CD14-positive monocyte (primary cell): ENCODE measurements at regions not wholly inside any gene's neighbourhood (a gene's known extent, or its start where the extent isn't known, plus 50 kb on each side); places are given as distances from the start of the nearest gene placed in this dataset.

Source experiments
- DNase-seq, 3 donors: peaks; one replicate each; pipeline ENCODE4 v3.0.0-alpha.2; 2011 to 2022
- H2AFZ ChIP-seq: 2 replicates; pipeline ENCODE4 v1.6.0; 2012; ENCODE audit warnings: mild to moderate bottlenecking, low read depth, low read length, inconsistent platforms; ENCODE audit not compliant: insufficient read depth, poor library complexity, severe bottlenecking
- H3K27ac ChIP-seq, 2 donors: 1 replicate in 1 of 2; 2 replicates in 1 of 2; pipeline ENCODE4 v1.5.1; 2012 to 2013; ENCODE audit warnings: low read length in 2 of 2, control low read depth in 1 of 2, inconsistent platforms in 1 of 2, low read depth in 1 of 2, mild to moderate bottlenecking in 1 of 2
- H3K27me3 ChIP-seq, 2 donors: one replicate each; pipeline versions ENCODE4 v1.6.0 to v1.6.1; 2011 to 2013; ENCODE audit warnings: low read length in 2 of 2; ENCODE audit not compliant: control insufficient read depth in 2 of 2, insufficient read depth in 2 of 2
- H3K36me3 ChIP-seq, 2 donors: replicated peaks in 1 of 2; 1 replicate in 1 of 2; 2 replicates in 1 of 2; pipeline versions ENCODE4 v1.5.1 to v1.6.1; 2012 to 2013; ENCODE audit warnings: low read length in 2 of 2, control low read depth in 1 of 2, inconsistent platforms in 1 of 2, mild to moderate bottlenecking in 1 of 2; ENCODE audit not compliant: insufficient read depth in 2 of 2, control insufficient read depth in 1 of 2
- H3K4me1 ChIP-seq, 2 donors: 1 replicate in 1 of 2; 2 replicates in 1 of 2; pipeline versions ENCODE4 v1.5.1 to v1.6.1; 2012 to 2013; ENCODE audit warnings: low read length in 2 of 2, control low read depth in 1 of 2, inconsistent platforms in 1 of 2, mild to moderate bottlenecking in 1 of 2, moderate library complexity in 1 of 2; ENCODE audit not compliant: insufficient read depth in 2 of 2, control insufficient read depth in 1 of 2
- H3K4me2 ChIP-seq: replicated peaks from 2 replicates; pipeline ENCODE3; 2012; ENCODE audit warnings: low read length, moderate library complexity, mild to moderate bottlenecking; ENCODE audit not compliant: poor library complexity, severe bottlenecking; ENCODE audit errors: extremely low read depth
- H3K4me3 ChIP-seq, 3 experiments: fragments of 200-600 bp in 1 of 3; sonication (generic) in 1 of 3; replicated peaks in 1 of 3; 1 replicate in 2 of 3; 2 replicates in 1 of 3; pipeline ENCODE4 v1.5.1; 2011 to 2013; ENCODE audit warnings: low read length in 3 of 3, mild to moderate bottlenecking in 3 of 3, control low read depth in 2 of 3, low read depth in 2 of 3, inconsistent platforms in 1 of 3, moderate library complexity in 1 of 3
- H3K79me2 ChIP-seq: 2 replicates; pipeline ENCODE4 v1.6.0; 2012; ENCODE audit warnings: mild to moderate bottlenecking, control low read depth, inconsistent platforms, low read length, moderate library complexity; ENCODE audit not compliant: insufficient read depth
- H3K9ac ChIP-seq: 2 replicates; pipeline ENCODE4 v1.6.0; 2017; ENCODE audit warnings: low read length, mild to moderate bottlenecking; ENCODE audit not compliant: insufficient read depth, poor library complexity, severe bottlenecking
- H3K9me3 ChIP-seq, 2 donors: replicated peaks in 1 of 2; 1 replicate in 1 of 2; 2 replicates in 1 of 2; pipeline versions ENCODE4 v1.5.1 to v1.6.1; 2012 to 2013; ENCODE audit warnings: low read length in 2 of 2, control low read depth in 1 of 2; ENCODE audit not compliant: control insufficient read depth in 1 of 2, insufficient read depth in 1 of 2
- H4K20me1 ChIP-seq: 2 replicates; pipeline ENCODE4 v1.6.0; 2012; ENCODE audit warnings: mild to moderate bottlenecking, low read length, control low read depth, moderate library complexity; ENCODE audit not compliant: insufficient read depth
- H3K27ac Mint-ChIP-seq, 7 donors: one replicate each; pipeline ENCODE4 v1.8.0; 2020; ENCODE audit warnings: mild to moderate bottlenecking in 7 of 7, mixed read lengths in 7 of 7, moderate library complexity in 6 of 7, inconsistent platforms in 2 of 7
- H3K27me3 Mint-ChIP-seq, 3 donors: one replicate each; pipeline ENCODE4 v1.8.0; 2021 to 2022; ENCODE audit warnings: low read depth in 3 of 3, mild to moderate bottlenecking in 3 of 3, mixed read lengths in 3 of 3, moderate library complexity in 3 of 3, inconsistent platforms in 1 of 3
- H3K36me3 Mint-ChIP-seq, 2 donors: one replicate each; pipeline ENCODE4 v1.8.0; 2020; ENCODE audit warnings: mixed read lengths in 2 of 2, inconsistent platforms in 1 of 2, mild to moderate bottlenecking in 1 of 2
- H3K4me1 Mint-ChIP-seq: one replicate; pipeline ENCODE4 v1.8.0; 2020; ENCODE audit warnings: mild to moderate bottlenecking, mixed read lengths
- H3K4me3 Mint-ChIP-seq, 2 donors: one replicate each; pipeline ENCODE4 v1.8.0; 2020; ENCODE audit warnings: mild to moderate bottlenecking in 2 of 2, mixed read lengths in 2 of 2, moderate library complexity in 1 of 2
- H3K9me3 Mint-ChIP-seq, 7 donors: one replicate each; pipeline ENCODE4 v1.8.0; 2020 to 2022; ENCODE audit warnings: mixed read lengths in 7 of 7, mild to moderate bottlenecking in 6 of 7, moderate library complexity in 6 of 7, inconsistent platforms in 2 of 7
- CTCF ChIP-seq: fragments of 200-600 bp; IDR thresholded peaks from one replicate; pipeline ENCODE4 v1.8.0; 2022; ENCODE audit warnings: antibody characterized with exemption, mild to moderate bottlenecking
- WGBS: methylation state at CpG from one replicate; pipeline ENCODE4 v1.1.5; 2013; ENCODE audit warnings: missing lambda C conversion rate; ENCODE audit not compliant: insufficient coverage; 5-methylcytosine and 5-hydroxymethylcytosine counted together
- intact Hi-C, 2 donors: fragments of 100-400 bp; cut with micrococcal nuclease; formaldehyde crosslinking; loops; one replicate each; pipeline versions ENCODE4 v1.15.0 to v1.15.1; 2023

GRCh38 chr3:181582619-181583018 is 129.1 kb upstream of the SOX2 start:
- H3K36me3 Mint-ChIP-seq: no peaks in the 10 kb centered on the region
- no peak overlapping the region for H3K4me2 ChIP-seq
- H2AFZ ChIP-seq: no peak overlapping the region
- H3K27me3 Mint-ChIP-seq: no peaks in the 10 kb centered on the region
- no peaks in the 10 kb centered on the region for H3K4me1 ChIP-seq
- H3K36me3 ChIP-seq: no peaks in the 10 kb centered on the region
- H4K20me1 ChIP-seq: no peaks in the 10 kb centered on the region
- H3K4me3 ChIP-seq: no peak overlapping the region
- no peak overlapping the region for H3K27ac ChIP-seq
- TF ChIP-seq CTCF: no peak
- H3K4me1 Mint-ChIP-seq: no peaks in the 10 kb centered on the region
- peaks cover 0 to 6% (median 2%) of the 10 kb centered on the region in 7 donors for H3K9me3 Mint-ChIP-seq
- no peak overlapping the region for H3K4me3 Mint-ChIP-seq
- WGBS: no CpG with 5 or more reads among the region's 8 CpGs
- intact Hi-C loops: no loop called here
- no peaks in the 10 kb centered on the region for H3K9me3 ChIP-seq
- no peak for DNase-seq
- H3K9ac ChIP-seq: no peak overlapping the region
- no peak overlapping the region for H3K27ac Mint-ChIP-seq
- no peaks in the 10 kb centered on the region for H3K79me2 ChIP-seq
- H3K27me3 ChIP-seq: no peaks in the 10 kb centered on the region

- Mint-ChIP-seq H3K27ac (no peak overlapping the region), H3K36me3 (no peaks in the 10 kb centered on the region), H3K4me3 (no peak overlapping the region), H3K27me3 (no peaks in the 10 kb centered on the region), H3K4me1 (no peaks in the 10 kb centered on the region), H3K9me3 (peaks cover 0 to 4% (median 2%) of the 10 kb centered on the region in 7 donors)
- H4K20me1 ChIP-seq: no peaks in the 10 kb centered on the region
- WGBS: 100% methylated on average over 1 of the region's 4 CpGs
- no peak overlapping the region for H3K27ac ChIP-seq
- no peak for TF ChIP-seq CTCF
- H3K27me3 ChIP-seq: no peaks in the 10 kb centered on the region
- H3K4me2 ChIP-seq: no peak overlapping the region
- no peaks in the 10 kb centered on the region for H3K4me1 ChIP-seq
- no peaks in the 10 kb centered on the region for H3K9me3 ChIP-seq
- no peak overlapping the region for H2AFZ ChIP-seq
- no peaks in the 10 kb centered on the region for H3K36me3 ChIP-seq
- no peak overlapping the region for H3K9ac ChIP-seq
- H3K4me3 ChIP-seq: no peak overlapping the region
- intact Hi-C loops: no loop called here
- DNase-seq: no peak
- no peaks in the 10 kb centered on the region for H3K79me2 ChIP-seq
Measured at GRCh38 chr3:181581656-181582055, 130.1 kb upstream of the SOX2 start.
